Thoracic aorta (tissue), 2 donors: ENCODE measurements at regions not wholly inside any gene's neighbourhood (a gene's known extent, or its start where the extent isn't known, plus 50 kb on each side); places are given as distances from the start of the nearest gene placed in this dataset.

Experiments used
- ATAC-seq: fragments of 150-250 bp; one replicate; pipeline ENCODE4 v1.8.0; 2017; ENCODE audit warnings: low read depth; ENCODE audit not compliant: insufficient number of reproducible peaks, low FRiP score
- DNase-seq: peaks from one replicate; pipeline ENCODE4 v3.0.0-alpha.2; 2020; ENCODE audit warnings: low spot score
- H3K27ac ChIP-seq, 2 donors: fragments of 200-600 bp; sonication (generic); 1 replicate in 1 of 2; 2 replicates in 1 of 2; pipeline ENCODE4 v1.5.1; 2016; ENCODE audit warnings: mild to moderate bottlenecking in 2 of 2, moderate library complexity in 2 of 2
- H3K27me3 ChIP-seq: fragments of 200-600 bp; sonication (generic); replicated peaks from 2 replicates; pipeline ENCODE4 v1.6.0; 2016; ENCODE audit warnings: mild to moderate bottlenecking; ENCODE audit not compliant: insufficient read depth
- H3K36me3 ChIP-seq: fragments of 200-600 bp; sonication (generic); one replicate; pipeline ENCODE4 v1.5.1; 2016
- H3K4me1 ChIP-seq, 2 donors: fragments of 200-600 bp; sonication (generic); 1 replicate in 1 of 2; 2 replicates in 1 of 2; pipeline versions ENCODE4 v1.5.1 to v1.6.0; 2016; ENCODE audit warnings: low read depth in 2 of 2, mild to moderate bottlenecking in 1 of 2; ENCODE audit not compliant: control insufficient read depth in 1 of 2
- H3K4me3 ChIP-seq: fragments of 200-600 bp; sonication (generic); 2 replicates; pipeline ENCODE4 v1.5.1; 2016; ENCODE audit warnings: mild to moderate bottlenecking
- H3K9me3 ChIP-seq: fragments of 200-600 bp; sonication (generic); 2 replicates; pipeline ENCODE4 v1.5.1; 2016
- CTCF ChIP-seq: fragments of 200-600 bp; sonication (generic); IDR thresholded peaks from one replicate; pipeline ENCODE4 v1.5.1; 2019; ENCODE audit warnings: antibody characterized with exemption

DNA sequence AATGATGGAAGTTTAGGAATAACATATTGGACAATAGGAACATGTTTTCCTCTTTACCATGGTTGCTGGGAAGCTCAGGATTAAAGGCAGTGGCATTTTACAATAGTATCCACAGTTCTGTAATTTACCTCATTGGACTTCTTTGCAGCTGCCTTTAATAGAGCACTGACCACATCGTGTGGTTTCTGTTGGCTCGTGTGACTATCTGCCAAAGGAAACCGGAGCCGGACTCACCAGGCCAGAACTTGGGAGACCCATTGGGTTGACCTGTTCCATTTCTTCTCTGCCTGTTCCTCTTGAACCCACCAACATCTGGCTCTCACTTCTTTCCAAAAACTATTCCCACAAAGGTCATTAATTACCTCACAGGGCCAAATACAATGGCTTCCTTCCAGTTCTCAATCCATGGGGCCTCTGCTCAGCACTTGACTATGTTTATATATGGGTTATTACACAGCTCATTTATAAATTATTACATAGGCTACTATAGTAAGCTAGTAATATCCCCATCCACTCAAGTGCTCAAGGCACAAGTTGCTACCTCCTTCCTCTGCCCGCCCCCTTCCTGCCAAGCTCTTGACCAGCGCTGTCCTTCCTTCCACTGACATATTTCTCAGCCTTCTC, 121.5 kb upstream of the VASH1 start:
- Histone ChIP-seq H3K4me3 (no peak overlapping the region), H3K27ac (no peak overlapping the region), H3K36me3 (no peaks in the 10 kb centered on the region), H3K4me1 (no peaks in the 10 kb centered on the region), H3K9me3 (no peaks in the 10 kb centered on the region), H3K27me3 (no peaks in the 10 kb centered on the region)
- ATAC-seq: no peak
- no peak for TF ChIP-seq CTCF
- DNase-seq: no peak

GRCh38 chr14:76640923-76641395, 120.3 kb upstream of the VASH1 start:
- DNase-seq (no peak), ATAC-seq (no peak)
- Histone ChIP-seq H3K4me1 (no peaks in the 10 kb centered on the region), H3K27ac (no peak overlapping the region), H3K4me3 (no peak overlapping the region), H3K9me3 (no peaks in the 10 kb centered on the region), H3K36me3 (no peaks in the 10 kb centered on the region), H3K27me3 (no peaks in the 10 kb centered on the region)
- no peak for TF ChIP-seq CTCF

DNA sequence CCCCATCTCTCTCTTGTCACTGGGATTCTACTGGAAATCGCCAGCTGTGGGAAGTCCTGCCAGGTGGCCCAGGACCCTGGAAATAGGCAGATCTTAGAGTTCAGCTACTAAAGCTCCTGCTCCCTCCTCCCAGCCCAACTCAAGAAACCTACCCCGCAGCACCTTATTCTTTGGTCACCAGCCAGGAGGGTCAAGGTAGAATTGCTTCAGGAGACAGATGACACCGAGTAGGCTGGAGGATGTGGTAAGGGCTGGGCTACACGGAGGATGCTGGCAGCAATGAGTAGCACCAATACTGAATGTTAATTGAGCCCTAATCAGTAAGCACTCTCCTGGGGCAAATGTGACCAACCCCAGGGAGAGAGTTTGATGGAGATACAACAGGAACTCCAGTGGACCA, 119.7 kb upstream of the VASH1 start:
- Histone ChIP-seq H3K27ac (no peak overlapping the region), H3K27me3 (no peaks in the 10 kb centered on the region), H3K4me3 (no peak overlapping the region), H3K9me3 (no peaks in the 10 kb centered on the region), H3K4me1 (no peaks in the 10 kb centered on the region), H3K36me3 (no peaks in the 10 kb centered on the region)
- DNase-seq (no peak), ATAC-seq (no peak)
- TF ChIP-seq CTCF: no peak

GRCh38 chr14:76643887-76644286, 117.4 kb upstream of the VASH1 start:
- Histone ChIP-seq H3K27me3 (no peaks in the 10 kb centered on the region), H3K36me3 (no peaks in the 10 kb centered on the region), H3K4me1 (no peaks in the 10 kb centered on the region), H3K4me3 (no peak overlapping the region), H3K9me3 (no peaks in the 10 kb centered on the region), H3K27ac (no peak overlapping the region)
- no peak for DNase-seq
- TF ChIP-seq CTCF: no peak
- no peak for ATAC-seq

DNA sequence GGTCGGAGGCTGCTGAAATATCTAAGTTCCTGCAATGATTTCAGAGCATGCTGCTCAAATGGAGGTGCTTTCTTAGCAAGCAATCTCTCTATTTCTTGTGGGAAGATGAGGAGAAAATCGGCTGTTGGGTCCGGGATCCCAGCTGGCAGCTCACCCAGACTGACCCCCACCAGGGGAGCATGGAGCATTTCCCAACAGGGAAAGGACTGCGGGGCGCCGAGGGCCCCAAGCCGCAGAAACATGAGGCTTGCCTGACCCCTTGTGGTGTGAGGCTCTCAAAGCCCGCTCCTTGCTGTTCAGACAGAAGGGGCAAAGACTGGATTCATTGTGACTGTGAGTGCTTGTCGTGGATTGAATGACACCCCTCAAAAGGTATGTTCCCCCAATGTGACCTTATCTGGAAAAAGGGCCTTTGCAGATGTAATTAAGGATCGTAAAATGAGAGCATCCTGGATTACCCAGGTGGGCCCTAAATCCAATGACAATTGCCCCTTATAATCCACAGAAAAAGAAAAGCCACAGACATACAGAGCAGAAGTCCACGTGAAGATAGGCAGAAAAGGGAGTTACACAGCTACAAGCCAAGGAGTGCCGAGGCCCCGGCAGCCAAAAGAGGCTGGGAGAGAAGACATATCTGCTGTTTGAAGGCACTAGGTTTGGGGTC, 116.3 kb upstream of the VASH1 start:
- no peaks in the 10 kb centered on the region for H3K9me3 ChIP-seq
- no peaks in the 10 kb centered on the region for H3K36me3 ChIP-seq
- no peak for ATAC-seq
- no peak overlapping the region for H3K27ac ChIP-seq
- no peak overlapping the region for H3K4me3 ChIP-seq
- DNase-seq: no peak
- peak; percentile 18 for TF ChIP-seq CTCF
- H3K4me1 ChIP-seq: no peaks in the 10 kb centered on the region
- no peaks in the 10 kb centered on the region for H3K27me3 ChIP-seq
